ENCODE measurements at regions not wholly inside any gene's neighbourhood (a gene's known extent, or its start where the extent isn't known, plus 50 kb on each side); places are given as distances from the start of the nearest gene placed in this dataset.
"Not testable (repeated sequence)": the region's sequence is repeated elsewhere in the genome, so short reads cannot be mapped to it uniquely, and the experiment has no call there.

DNA sequence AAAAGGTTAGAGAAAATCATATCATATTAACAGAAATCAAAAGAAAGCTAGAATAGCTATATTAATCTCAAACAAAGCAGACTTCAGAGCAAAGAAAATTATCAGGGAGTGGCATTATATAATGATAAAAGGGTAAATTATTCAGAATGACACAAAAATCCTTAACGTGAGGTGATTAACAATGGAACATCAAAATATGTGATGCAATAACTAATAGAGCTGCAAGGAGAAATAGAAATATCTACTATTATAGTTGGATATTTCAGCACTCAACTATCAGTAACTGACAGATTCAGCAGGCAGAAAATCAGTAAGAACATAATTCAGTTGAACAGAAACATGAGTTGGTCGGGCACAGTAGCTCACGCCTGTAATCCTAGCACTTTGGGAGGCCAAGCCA is 275.1 kb upstream of the FSIP2 start:
- no peak for DNase-seq (ENCODE audit: extremely low spot score, insufficient read length, low read depth)
- no peak for FAIRE-seq

DNA sequence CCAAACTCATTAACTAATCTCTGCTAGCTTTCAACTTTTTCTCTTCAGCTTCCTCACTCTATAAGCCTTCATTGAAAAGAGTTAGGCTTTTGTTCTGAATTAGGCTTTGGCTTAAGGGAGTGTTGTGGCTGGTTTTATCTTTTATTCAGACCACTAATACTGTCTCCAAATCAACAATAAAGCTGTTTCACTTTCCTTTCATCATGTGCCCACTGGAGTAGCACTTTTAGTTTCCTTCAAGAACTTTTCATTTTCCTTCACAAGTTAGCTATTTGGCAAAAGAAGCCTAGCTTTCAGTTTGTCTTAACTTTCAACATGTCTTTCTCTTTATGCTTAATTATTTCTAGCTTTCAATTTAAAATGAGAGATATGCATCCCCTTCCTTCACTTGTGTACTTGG is 271.7 kb upstream of the FSIP2 start:
- FAIRE-seq (no peak), DNase-seq (ENCODE audit: extremely low spot score, insufficient read length, low read depth) (no peak)

DNA sequence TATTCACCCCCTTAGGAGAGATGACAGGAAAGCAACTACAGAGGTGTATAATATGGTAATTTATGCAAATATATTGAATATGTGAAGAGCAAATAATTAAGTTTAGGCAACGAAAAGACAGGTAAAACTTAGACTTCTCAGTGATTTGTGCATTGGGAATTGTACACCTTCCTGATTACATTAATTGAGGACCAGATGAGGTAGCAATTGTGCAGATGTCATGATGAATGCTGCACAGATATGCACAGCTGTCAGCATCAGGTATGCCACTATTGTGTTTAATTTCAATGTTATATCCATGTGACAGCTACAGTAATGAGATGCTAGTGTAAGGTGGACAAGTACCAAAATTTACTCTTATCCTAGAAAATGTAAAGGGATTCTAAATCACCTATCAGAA is 267.2 kb upstream of the FSIP2 start:
- FAIRE-seq (no peak), DNase-seq (ENCODE audit: extremely low spot score, insufficient read length, low read depth) (no peak)

DNA sequence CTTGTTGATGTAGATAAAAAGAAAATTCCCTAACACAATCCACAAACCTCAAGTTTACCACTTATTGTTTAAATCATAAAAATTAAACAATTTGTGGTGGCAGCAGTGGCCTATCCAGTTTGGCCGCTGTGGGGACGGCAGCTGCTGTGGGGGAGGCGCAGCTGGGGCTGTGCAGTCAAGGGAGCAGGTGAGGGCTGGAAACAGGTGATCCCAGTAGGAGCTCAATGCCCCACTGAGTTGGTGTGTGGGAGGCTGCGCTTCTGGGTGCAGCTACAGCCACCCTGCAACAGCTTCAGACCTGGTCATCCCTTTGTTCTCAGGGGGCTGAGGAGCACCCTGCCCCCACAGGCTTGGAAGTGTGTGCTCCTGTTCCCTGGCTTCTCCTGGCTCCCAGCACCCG is 266.0 kb upstream of the FSIP2 start:
- FAIRE-seq (no peak), DNase-seq (ENCODE audit: extremely low spot score, insufficient read length, low read depth) (no peak)

DNA sequence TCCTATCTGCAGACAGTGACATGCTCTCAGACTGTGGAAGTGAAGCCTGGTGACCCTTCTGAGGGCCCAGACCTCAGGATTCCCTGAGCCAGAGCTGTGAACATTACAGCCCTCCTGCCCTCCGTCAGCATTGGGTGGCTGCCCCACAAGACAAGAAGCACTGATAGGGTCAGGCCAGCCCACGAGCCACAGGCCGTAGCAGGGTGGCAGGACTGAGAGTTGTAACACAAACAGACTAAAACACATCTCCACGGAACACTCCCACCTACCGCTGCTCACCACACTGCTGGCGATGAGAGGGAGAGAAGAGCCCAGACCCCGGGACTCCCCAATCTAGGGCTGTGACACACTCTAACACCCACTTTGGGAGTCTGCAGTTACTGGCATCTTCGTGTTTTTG is 264.8 kb upstream of the FSIP2 start:
- FAIRE-seq: no peak
- DNase-seq (ENCODE audit: extremely low spot score, insufficient read length, low read depth): no peak

- DNase-seq (ENCODE audit: extremely low spot score, insufficient read length, low read depth): no peak
- no peak for FAIRE-seq
These were observed 262.7 kb upstream of the FSIP2 start for GRCh38 chr2:185475914-185476313.

GRCh38 chr2:185477452-185477851 is 261.2 kb upstream of the FSIP2 start:
- FAIRE-seq (no peak), DNase-seq (ENCODE audit: extremely low spot score, insufficient read length, low read depth) (no peak)

DNA sequence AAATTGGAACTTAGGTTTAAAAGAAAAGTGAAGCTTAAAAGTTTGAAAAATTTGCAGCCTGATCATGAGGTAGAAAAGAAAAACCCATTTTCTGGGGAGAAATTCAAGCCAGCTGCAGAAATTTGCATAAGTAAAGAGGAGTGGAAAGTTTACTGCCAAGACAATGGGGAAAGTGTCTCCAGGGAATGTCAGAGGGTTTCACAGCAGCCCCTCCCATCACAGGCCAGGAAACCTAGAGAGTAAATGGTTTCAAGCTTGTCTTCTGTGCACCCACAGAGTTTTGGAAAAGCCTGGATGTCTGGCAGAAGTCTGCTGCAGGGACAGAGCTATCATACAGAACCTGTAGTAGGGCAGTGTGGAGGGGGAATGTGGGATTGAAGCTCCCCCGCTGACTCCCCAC is 254.0 kb upstream of the FSIP2 start:
- no peak for DNase-seq (ENCODE audit: extremely low spot score, insufficient read length, low read depth)
- no peak for FAIRE-seq

- no peak for DNase-seq (ENCODE audit: extremely low spot score, insufficient read length, low read depth)
- no peak for FAIRE-seq
These were observed 236.3 kb upstream of the FSIP2 start for GRCh38 chr2:185502351-185502750.

DNA sequence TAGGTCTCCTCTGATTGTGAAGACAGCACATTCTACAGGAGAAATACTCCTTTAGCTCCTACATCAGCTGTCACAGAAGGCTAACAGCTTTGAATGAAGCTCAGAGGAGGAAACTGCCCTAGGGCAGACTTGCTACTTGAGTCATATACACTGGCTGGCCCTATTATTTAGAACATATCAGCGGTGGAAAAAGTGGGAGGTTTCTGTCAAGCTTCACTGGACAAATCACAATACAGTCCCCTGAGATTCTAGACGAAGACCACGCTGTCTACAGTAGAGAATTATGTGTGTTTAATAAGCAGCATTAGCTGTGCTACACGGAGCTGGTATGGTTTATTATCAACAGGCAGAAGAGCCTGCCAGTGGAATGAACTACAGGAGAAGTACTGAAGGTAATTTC is 230.9 kb upstream of the FSIP2 start:
- DNase-seq (ENCODE audit: extremely low spot score, insufficient read length, low read depth) (no peak), FAIRE-seq (no peak)

DNA sequence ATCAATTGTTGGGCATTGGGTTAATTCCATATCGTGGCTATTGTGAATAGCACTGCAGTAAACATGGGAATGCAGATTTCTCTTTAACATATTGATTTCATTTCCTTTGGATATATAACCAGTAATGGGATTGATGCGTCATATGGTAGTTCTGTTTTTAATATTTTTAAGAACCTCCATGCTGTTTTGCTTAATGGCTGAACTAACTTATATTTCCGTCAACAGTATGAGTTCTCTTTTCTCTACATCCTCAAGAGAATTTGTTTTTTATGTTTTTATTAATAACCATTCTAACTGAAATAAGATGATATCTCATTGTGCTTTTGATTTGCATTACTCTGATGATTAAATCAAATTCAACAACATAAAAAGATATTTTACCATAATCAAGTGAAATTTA is 228.5 kb upstream of the FSIP2 start:
- no peak for DNase-seq (ENCODE audit: extremely low spot score, insufficient read length, low read depth)
- FAIRE-seq: no peak

- DNase-seq (ENCODE audit: extremely low spot score, insufficient read length, low read depth) (no peak), FAIRE-seq (no peak)
These were observed 226.7 kb upstream of the FSIP2 start for GRCh38 chr2:185511925-185512324.

DNA sequence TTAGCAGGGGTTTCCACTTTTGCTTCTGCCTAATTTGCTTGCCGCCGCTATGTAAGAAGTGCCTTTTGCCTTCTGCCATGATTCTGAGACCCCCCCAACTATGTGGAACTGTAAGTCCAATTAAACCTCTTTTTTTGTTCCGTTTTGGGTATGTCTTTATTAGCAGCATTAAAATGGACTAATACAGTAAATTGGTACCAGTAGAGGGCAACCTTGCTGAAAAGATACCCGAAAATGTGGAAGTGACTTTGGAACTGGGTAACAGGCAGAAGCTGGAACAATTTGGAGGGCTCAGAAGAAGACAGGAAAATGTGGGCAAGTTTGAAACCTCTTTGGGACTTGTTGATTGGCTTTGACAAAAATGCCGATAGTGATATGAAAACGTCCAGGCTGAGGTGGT is 216.1 kb upstream of the FSIP2 start:
- DNase-seq (ENCODE audit: extremely low spot score, insufficient read length, low read depth) (no peak), FAIRE-seq (no peak)

GRCh38 chr2:185524242-185524641 is 214.4 kb upstream of the FSIP2 start:
- DNase-seq (ENCODE audit: extremely low spot score, insufficient read length, low read depth); FAIRE-seq: not testable (repeated sequence)

- FAIRE-seq (no peak), DNase-seq (ENCODE audit: extremely low spot score, insufficient read length, low read depth) (no peak)
These were observed 212.4 kb upstream of the FSIP2 start for GRCh38 chr2:185526161-185526560.

- no peak for FAIRE-seq
- no peak for DNase-seq (ENCODE audit: extremely low spot score, insufficient read length, low read depth)
These were observed 206.9 kb upstream of the FSIP2 start for GRCh38 chr2:185531721-185532120.

- FAIRE-seq (no peak), DNase-seq (ENCODE audit: extremely low spot score, insufficient read length, low read depth) (no peak)
These were observed 200.9 kb upstream of the FSIP2 start for GRCh38 chr2:185537689-185538088.

DNA sequence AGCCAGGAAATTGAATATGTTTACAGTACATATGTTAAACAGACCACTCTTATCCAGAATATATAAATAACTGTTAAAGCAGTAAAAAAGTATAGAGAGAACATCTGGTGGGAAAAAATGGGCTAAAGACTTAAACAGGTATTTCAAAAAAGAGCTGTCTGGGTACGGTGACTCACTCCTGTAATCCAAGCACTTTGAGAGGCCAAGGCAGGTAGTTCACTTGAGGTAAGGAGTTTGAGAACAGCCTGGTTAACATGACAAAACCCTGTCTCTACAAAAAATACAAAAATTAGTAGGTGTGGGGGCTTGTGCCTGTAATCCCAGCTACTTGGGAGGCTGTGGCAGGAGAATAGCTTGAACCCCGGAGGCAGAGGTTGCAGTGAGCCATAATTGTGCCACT is 171.4 kb upstream of the FSIP2 start:
- FAIRE-seq (no peak), DNase-seq (ENCODE audit: extremely low spot score, insufficient read length, low read depth) (no peak)

DNA sequence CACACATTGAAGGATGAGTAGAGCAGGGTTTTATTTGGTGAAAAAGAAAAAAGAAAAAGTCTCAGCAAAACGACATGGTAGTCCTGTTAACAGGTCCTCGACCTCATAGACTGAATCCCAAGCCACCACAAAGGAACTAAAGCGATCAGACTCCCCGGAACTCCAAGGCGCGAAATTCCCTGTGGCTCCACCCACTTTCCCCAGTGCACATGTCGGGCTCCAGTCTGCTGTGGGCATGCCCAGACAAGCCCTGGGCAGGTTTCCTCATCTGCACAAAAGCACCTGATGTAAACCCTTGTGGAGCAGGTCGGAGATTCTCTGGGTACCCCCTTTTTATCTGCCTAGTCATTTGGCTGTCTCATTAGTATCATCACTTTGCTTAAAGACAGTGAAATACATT is 170.7 kb upstream of the FSIP2 start:
- FAIRE-seq: no peak
- DNase-seq (ENCODE audit: extremely low spot score, insufficient read length, low read depth): no peak

GRCh38 chr2:185578322-185578721 is 160.3 kb upstream of the FSIP2 start:
- FAIRE-seq (no peak), DNase-seq (ENCODE audit: extremely low spot score, insufficient read length, low read depth) (no peak)

DNA sequence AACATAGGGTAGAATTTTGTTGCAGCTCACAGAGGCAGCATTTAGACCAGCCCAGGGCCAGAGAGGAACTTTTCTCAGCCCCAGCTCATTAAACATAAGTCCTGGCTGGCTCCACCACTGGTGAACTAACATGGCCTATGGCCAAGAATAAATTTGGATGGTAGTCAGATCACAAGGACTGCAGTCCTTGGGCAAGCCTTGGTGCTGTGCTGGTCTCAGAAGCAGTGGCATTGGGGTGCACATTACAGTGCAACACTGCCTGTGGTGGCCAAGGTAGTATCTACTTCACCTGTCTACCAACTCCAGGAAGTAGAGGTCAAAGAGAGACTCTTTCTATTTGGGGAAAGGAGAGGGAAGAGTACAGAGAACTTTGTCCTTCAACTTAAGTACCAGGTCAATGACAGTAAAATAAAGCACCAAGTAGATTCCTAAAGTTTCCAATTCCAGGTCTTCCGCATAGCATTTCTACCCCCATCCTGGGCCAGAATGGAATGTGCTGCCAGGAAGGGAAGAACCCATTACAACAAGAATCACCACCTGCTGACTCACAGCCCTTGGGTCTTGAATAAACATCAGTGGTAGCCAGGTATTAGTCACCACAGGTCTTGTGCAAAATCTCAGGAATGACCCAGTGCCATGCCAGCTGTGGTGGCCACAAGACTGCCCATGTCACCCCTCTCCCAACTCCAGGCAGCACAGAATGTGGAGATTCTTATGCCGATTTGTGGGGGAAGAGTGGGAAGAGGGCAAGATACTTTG is 155.4 kb upstream of the FSIP2 start:
- DNase-seq (ENCODE audit: extremely low spot score, insufficient read length, low read depth) (no peak), FAIRE-seq (no peak)

DNA sequence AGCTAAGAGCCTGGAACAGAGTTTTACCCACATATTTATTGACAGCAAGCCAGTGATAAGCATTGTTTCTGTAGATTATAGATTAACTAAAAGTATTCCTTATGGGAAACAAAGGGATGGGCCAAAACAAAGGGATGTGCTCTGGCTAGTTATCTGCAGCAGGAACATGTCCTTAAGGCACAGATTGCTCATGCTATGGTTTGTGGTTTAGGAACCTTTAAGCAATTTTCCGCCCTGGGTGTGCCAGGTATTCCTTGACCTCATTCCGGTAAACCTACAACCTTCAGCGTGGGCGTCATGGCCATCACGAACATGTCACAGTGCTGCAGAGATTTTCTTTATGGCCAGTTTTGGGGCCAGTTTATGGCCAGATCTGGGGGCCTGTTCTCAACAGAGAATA is 153.4 kb upstream of the FSIP2 start:
- FAIRE-seq; DNase-seq (ENCODE audit: extremely low spot score, insufficient read length, low read depth): not testable (repeated sequence)

Data from GM18507 (cell line).